Glomerular endothelial cell (primary cell): ENCODE measurements at regions not wholly inside any gene's neighbourhood (a gene's known extent, or its start where the extent isn't known, plus 50 kb on each side); places are given as distances from the start of the nearest gene placed in this dataset.
"Not testable (repeated sequence)": the region's sequence is repeated elsewhere in the genome, so short reads cannot be mapped to it uniquely, and the experiment has no call there.

ENCODE experiments used
- DNase-seq: peaks from one replicate; pipeline ENCODE4 v3.0.0-alpha.2; 2011; ENCODE audit warnings: low read depth, low spot score; ENCODE audit errors: extremely low read depth

DNA sequence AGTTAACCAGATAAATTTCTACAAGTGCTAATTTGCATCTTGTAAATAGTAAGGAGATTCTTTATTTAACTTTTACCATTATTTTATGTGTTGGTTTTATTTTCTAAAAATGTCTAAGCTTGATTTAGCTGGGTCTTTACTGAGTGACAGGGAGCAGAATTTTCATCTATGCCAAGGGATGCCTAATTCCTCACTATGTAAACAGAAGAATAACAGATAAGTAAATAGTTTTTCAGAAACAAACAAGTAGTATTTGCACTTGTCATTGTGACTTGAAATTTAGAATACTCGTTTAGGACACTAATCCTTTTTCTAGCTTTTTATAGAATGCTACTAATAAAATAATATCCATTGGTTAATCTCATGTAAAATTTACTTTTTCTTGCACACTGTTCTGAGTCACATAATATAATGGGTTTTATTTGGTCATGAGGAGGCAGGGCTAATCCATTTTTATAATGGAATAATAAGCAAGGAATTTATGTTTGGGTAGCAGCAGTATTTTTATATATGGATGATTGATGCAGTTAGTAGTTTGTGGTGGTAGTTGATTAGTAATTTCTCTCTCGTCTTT lies 746.5 kb downstream of the SLC6A15 start:
- no peak for DNase-seq

DNA sequence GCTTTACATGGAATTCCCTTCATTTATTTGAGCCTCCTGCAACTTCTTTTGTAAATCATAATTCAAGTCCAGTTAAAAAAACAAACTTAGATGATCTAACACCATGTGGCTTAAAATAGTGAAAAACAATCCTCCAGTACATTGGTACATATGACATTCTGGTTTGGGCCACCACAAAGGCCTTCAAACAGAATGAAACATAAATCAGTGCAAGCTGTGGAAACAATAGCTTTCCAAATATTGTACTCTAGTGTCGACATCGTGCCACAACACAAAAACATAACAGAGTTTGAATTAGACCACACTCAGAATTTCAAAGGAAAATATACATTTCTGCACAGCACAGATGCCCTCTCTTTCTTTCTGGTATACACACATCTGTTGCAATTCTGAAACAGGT lies 751.3 kb downstream of the SLC6A15 start:
- DNase-seq = no peak

GRCh38 chr12:84159260-84159659 lies 753.3 kb downstream of the SLC6A15 start:
- no peak for DNase-seq

DNA sequence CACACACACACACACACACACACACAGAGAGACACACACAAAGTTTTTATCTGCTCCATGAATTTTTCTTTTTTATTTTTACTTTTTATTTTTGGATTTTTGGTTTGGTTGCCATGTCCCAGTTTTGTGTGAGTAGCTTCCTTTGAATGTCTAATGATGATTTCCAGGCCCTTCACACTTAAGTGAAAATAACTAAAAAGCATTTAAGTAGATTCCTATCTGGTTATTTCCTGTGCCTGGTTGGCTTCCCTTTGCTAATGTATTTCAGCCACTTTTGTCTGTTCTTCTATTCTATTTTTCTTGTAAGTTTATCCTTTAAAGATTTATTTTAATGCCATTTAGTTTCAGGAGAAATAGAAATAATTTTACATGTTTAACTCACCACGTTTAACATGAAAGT lies 755.4 kb downstream of the SLC6A15 start:
- no peak for DNase-seq

DNA sequence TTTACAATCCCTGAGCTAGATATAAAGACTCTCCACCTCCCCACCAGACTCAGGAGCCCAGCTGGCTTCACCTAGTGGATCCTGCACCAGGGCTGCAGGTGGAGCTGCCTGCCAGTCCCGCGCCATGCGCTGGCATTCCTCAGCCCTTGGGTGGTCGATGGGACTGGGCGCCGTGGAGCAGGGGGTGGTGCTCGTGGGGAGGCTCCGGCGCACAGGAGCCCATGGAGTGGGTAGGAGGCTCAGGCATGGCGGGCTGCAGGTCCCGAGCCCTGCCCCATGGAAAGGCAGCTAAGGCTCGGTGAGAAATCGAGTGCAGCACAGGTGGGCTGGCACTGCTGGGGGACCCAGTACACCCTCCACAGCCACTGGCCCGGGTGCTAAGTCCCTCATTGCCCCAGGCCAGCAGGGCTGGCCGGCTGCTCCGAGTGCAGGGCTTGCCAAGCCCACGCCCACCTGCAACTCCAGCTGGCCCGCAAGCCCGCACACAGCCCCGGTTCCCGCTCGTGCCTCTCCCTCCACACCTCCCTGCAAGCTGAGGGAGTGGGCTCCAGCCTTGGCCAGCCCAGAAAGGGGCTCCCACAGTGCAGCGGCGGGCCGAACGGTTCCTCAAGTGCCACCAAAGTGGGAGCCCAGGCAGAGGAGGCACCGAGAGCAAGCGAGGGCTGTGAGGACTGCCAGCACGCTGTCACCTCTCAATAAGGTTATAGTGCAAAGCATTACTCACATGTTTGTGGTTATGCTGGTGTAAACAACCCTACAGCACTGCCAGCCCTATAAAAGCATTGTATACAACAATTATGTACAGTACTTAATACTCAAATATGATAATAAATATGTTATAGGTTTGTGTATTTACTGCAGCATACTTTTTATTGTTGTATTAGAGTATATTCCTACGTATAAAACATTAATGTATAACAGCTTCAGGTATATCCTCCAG lies 757.3 kb downstream of the SLC6A15 start:
- DNase-seq = not testable (repeated sequence)

GRCh38 chr12:84154439-84154990 lies 758.1 kb downstream of the SLC6A15 start:
- not testable (repeated sequence) for DNase-seq

DNA sequence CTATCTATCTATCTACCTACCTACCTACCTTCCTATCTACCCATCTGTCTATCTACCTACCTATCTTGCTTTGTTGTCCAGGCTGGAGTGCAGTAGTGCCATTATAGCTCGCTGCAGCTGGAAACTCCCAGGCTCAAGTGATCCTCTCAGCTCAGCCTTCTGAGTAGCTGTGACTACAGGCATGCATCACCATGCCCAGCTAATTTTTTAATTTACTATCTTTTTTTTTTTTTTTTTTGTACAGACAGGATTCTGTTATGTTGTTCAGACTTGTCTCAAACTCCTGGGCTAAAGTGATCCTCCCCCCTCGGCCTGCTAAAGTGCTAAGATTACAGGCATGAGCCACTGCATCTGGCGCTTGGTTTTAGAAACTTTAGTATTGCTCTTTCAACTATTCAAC lies 762.4 kb downstream of the SLC6A15 start:
- no peak for DNase-seq

DNA sequence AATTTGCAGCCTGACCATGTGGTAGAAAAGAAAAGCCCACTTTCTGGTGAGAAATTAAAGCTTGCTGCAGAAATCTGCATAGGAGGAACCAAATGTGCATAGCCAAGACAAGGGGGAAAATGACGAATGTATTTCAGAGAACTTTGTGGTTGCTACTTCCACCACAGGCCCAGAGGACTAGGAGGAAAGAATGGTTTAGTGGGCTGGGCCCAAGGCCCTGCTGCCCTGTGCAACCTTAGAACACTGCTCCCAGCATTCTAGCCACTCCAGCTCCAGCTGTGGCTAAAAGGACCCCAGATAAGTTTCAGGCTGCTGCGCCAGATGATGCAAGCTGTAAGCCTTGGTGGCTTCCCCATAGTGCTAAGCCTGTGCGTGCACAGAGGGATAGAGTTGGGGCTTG lies 764.3 kb downstream of the SLC6A15 start:
- no peak for DNase-seq

DNA sequence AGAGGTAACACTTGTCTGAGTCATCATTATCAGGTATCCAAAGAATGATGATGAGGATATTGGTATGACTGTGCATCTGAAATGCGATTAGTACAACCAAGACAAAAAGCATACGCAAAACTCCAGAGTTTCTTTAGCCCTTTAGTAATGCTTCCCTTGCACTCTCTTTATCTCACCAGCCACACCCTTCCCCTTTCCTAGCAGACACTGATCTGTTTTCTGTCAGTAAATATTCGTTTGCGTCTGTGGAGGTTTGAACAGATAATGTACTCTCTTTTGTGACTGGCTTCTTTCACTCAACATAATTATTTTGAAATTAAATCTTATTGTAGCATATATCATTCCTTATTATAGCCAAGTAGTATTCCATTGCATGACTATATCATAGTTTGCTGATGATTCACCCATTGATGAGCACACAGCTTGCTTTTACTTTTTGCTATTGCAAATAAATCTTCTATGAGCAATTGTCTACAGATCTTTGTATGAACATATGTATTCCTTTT lies 775.7 kb downstream of the SLC6A15 start:
- no peak for DNase-seq

DNA sequence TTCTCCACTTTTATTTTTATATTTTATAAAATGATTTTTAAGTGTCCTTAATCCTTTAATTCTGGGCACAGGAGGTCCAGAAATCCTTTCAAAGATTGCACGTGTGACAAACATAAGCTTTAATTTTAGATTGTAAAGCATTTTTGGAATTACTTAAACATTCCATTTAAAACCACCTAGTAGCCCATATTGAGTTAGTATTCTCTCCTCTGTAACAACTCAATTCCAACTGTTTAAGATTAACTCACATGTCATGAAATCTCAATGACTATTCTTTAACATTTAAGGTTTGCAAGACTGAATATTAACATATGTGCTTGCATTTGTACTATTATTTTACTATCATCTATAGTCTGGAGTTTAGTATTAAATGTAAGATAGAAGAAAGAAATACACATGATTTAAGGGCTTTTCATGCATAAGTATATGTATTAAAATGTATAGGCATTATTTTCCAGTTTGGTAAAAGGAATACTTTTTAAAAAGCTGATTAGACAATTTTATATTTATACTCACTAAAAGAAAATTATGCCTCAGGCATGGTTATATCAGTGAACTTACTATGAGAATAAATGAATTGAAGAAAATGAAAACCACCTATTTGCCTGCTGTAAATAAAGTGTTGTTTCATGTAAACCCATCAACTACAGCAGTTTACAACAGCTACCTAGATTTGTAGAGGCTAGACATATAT lies 776.9 kb downstream of the SLC6A15 start:
- DNase-seq = no peak

DNA sequence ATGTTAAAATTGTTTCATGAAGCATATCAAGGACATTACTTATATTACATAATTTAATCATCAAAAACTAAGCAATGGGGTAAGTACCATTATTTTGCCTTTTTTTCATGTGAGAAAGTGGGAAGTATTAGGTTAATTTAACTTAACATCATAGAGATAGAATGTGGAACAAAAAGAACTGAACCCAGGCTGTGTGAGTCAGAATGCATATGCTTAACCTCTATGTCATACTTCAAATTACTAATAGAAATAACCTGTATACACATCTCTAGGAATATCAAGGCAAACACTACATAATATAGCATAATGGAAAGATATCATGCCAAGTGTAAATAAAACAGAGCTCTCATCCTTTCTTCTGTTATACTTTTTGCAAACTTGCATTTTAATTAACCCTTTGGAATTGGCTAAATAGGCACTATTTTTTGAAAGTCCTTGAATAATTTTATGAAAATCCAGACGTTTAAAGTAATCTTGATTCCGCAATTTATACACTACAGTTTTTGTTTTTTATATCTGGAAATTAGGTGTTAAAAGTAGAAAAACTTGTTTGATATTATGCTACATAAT lies 777.7 kb downstream of the SLC6A15 start:
- no peak for DNase-seq

- no peak for DNase-seq
Measured at GRCh38 chr12:84131076-84131475, 781.5 kb downstream of the SLC6A15 start.

GRCh38 chr12:84128117-84128991 lies 784.2 kb downstream of the SLC6A15 start:
- no peak for DNase-seq

GRCh38 chr12:84124211-84124610 lies 788.4 kb downstream of the SLC6A15 start:
- no peak for DNase-seq

GRCh38 chr12:84117190-84117589 lies 795.4 kb downstream of the SLC6A15 start:
- DNase-seq = no peak

- DNase-seq = no peak
Measured at GRCh38 chr12:84113666-84114065, 798.9 kb downstream of the SLC6A15 start.

- DNase-seq = not testable (repeated sequence)
Measured at GRCh38 chr12:84103886-84104285, 808.7 kb downstream of the SLC6A15 start.

DNA sequence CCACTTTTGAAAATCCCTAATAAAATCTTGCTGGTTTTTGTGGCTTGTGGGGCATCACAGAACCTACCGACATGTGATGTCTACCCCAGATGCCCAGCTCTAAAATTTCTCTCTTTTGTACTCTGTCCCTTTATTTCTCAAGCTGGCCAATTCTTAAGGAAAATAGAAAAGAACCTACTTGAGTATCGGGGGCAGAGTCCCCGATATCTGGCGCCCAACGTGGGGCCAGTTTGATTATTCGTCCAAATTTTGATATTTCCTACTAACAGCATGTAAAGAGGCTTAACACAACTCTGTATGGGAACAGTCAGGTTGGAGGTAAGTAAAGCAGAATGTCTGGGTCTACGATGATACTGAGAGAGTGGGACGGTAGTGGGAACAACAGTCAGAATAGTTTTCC lies 810.6 kb downstream of the SLC6A15 start:
- not testable (repeated sequence) for DNase-seq

DNA sequence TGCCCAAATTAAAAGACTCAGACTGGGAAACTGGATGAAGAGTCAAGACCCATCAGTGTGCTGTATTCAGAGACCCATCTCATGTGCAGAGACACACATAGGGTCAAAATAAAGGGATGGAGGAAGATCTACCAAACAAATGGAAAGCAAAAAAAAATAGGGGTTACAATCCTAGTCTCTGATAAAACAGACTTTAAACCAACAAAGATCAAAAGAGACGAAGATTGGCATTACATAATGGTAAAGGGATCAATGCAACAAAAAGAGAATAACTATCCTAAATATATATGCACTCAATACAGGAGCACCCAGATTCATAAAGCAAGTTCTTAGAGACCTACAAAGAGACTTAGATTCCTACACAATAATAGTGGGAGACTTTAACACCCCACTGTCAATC lies 813.0 kb downstream of the SLC6A15 start:
- not testable (repeated sequence) for DNase-seq

DNA sequence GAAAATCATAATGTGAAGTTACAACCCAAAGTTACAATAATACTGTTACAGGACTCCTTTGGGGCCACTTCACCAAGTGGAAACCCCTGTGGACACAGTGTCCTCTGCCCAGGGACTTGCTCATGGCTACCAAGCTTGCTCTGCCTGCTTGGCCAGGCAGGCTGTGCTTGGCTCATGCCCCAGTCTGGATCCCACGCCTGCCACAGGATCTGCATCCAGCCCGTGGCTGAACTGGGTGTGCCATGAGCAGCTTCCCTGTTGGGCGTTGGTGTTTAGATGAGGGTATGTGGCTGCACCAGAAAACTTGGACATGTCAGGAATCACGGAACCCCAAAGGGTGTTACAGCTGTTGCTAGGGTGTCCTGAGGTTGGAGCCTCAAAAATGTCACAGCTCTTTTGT lies 820.9 kb downstream of the SLC6A15 start:
- DNase-seq = no peak
